ENCODE measurements at regions not wholly inside any gene's neighbourhood (a gene's known extent, or its start where the extent isn't known, plus 50 kb on each side); places are given as distances from the start of the nearest gene placed in this dataset.

GRCh38 chr11:115918576-115918975 lies 414.4 kb upstream of the CADM1 start:
- CTCF ChIA-PET: no interaction called here
- WGBS (ENCODE audit: insufficient coverage): no CpG with 5 or more reads among the region's 2 CpGs

GRCh38 chr11:115916608-115917007 lies 412.4 kb upstream of the CADM1 start:
- CTCF ChIA-PET: no interaction called here
- POLR2A ChIA-PET: no interaction called here

More at GRCh38 chr11:115918576-115918975, 414.4 kb upstream of the CADM1 start:
- H3K9me3 Mint-ChIP-seq: no peaks in the 10 kb centered on the region
- Histone ChIP-seq H3K4me3 (ENCODE audit: control insufficient read depth in 1 of 2, extremely low read depth in 1 of 2, low read length in 1 of 2) (no peak overlapping the region), H3K27ac (ENCODE audit: low read length) (no peak overlapping the region), H3K9me3 (no peaks in the 10 kb centered on the region), H3K27me3 (replicated peaks in 1 of 2; ENCODE audit: control insufficient read depth in 2 of 2, extremely low read depth in 1 of 2, insufficient read depth in 2 of 2, low read length in 1 of 2) (peaks cover 0 to 2% of the 10 kb centered on the region in 2 experiments), H3K36me3 (ENCODE audit: control insufficient read depth in 2 of 2, extremely low read depth in 1 of 2, insufficient read depth in 1 of 2, low read length in 1 of 2) (no peaks in the 10 kb centered on the region), H3K4me1 (ENCODE audit: control insufficient read depth in 1 of 2, extremely low read depth in 1 of 2, insufficient read depth in 2 of 2, low read length in 2 of 2) (no peaks in the 10 kb centered on the region)
- H3K4me1 Mint-ChIP-seq: no peaks in the 10 kb centered on the region
- no peaks in the 10 kb centered on the region for H3K36me3 Mint-ChIP-seq
- no peak overlapping the region for H3K4me3 Mint-ChIP-seq
- DNase-seq (no peak), ATAC-seq (replicated peaks in 1 of 4) (no peak)
- no peak overlapping the region for H3K27ac Mint-ChIP-seq
- POLR2A ChIA-PET: no interaction called here
- no peaks in the 10 kb centered on the region for H3K27me3 Mint-ChIP-seq

GRCh38 chr11:115912484-115912945 lies 408.3 kb upstream of the CADM1 start:
- H3K9me3 Mint-ChIP-seq: no peaks in the 10 kb centered on the region
- ATAC-seq (replicated peaks in 1 of 4) (no peak), DNase-seq (no peak)
- peaks cover 0 to 5% of the 10 kb centered on the region in 2 donors for H3K27me3 Mint-ChIP-seq
- no peaks in the 10 kb centered on the region for H3K9me3 ChIP-seq
- WGBS (ENCODE audit: insufficient coverage): 100% methylated on average over 1 of the region's 2 CpGs
- ChIA-PET POLR2A (no interaction called here), CTCF (no interaction called here)
- H3K4me3 ChIP-seq (ENCODE audit: control insufficient read depth in 1 of 2, extremely low read depth in 1 of 2, low read length in 1 of 2): no peak overlapping the region
- H3K36me3 Mint-ChIP-seq: no peaks in the 10 kb centered on the region
- peaks cover 0 to 1% of the 10 kb centered on the region in 2 experiments for H3K27me3 ChIP-seq (replicated peaks in 1 of 2; ENCODE audit: control insufficient read depth in 2 of 2, extremely low read depth in 1 of 2, insufficient read depth in 2 of 2, low read length in 1 of 2)
- no peak overlapping the region for H3K27ac Mint-ChIP-seq
- H3K4me3 Mint-ChIP-seq: no peak overlapping the region
- H3K4me1 Mint-ChIP-seq: no peaks in the 10 kb centered on the region
- H3K27ac ChIP-seq (ENCODE audit: low read length): no peak overlapping the region
- no peaks in the 10 kb centered on the region for H3K36me3 ChIP-seq (ENCODE audit: control insufficient read depth in 2 of 2, extremely low read depth in 1 of 2, insufficient read depth in 1 of 2, low read length in 1 of 2)
- no peaks in the 10 kb centered on the region for H3K4me1 ChIP-seq (ENCODE audit: control insufficient read depth in 1 of 2, extremely low read depth in 1 of 2, insufficient read depth in 2 of 2, low read length in 2 of 2)

More at GRCh38 chr11:115916608-115917007, 412.4 kb upstream of the CADM1 start:
- Histone ChIP-seq H3K4me3 (ENCODE audit: control insufficient read depth in 1 of 2, extremely low read depth in 1 of 2, low read length in 1 of 2) (no peak overlapping the region), H3K27ac (ENCODE audit: low read length) (no peak overlapping the region), H3K9me3 (no peaks in the 10 kb centered on the region), H3K27me3 (replicated peaks in 1 of 2; ENCODE audit: control insufficient read depth in 2 of 2, extremely low read depth in 1 of 2, insufficient read depth in 2 of 2, low read length in 1 of 2) (peaks cover 0 to 2% of the 10 kb centered on the region in 2 experiments), H3K36me3 (ENCODE audit: control insufficient read depth in 2 of 2, extremely low read depth in 1 of 2, insufficient read depth in 1 of 2, low read length in 1 of 2) (no peaks in the 10 kb centered on the region), H3K4me1 (ENCODE audit: control insufficient read depth in 1 of 2, extremely low read depth in 1 of 2, insufficient read depth in 2 of 2, low read length in 2 of 2) (no peaks in the 10 kb centered on the region)
- ATAC-seq (replicated peaks in 1 of 4) (no peak), DNase-seq (no peak)
- Mint-ChIP-seq H3K4me3 (no peak overlapping the region), H3K36me3 (no peaks in the 10 kb centered on the region), H3K27ac (no peak overlapping the region), H3K9me3 (no peaks in the 10 kb centered on the region), H3K27me3 (peaks cover 0 to 5% of the 10 kb centered on the region in 2 donors), H3K4me1 (no peaks in the 10 kb centered on the region)
- no CpG with 5 or more reads among the region's 2 CpGs for WGBS (ENCODE audit: insufficient coverage)

- CTCF ChIA-PET: no interaction called here
- POLR2A ChIA-PET: no interaction called here
These were observed 407.6 kb upstream of the CADM1 start for GRCh38 chr11:115911613-115912346.

GRCh38 chr11:115910379-115910778 lies 406.2 kb upstream of the CADM1 start:
- no peaks in the 10 kb centered on the region for H3K4me1 ChIP-seq (ENCODE audit: control insufficient read depth in 1 of 2, extremely low read depth in 1 of 2, insufficient read depth in 2 of 2, low read length in 2 of 2)
- H3K4me3 Mint-ChIP-seq: no peak overlapping the region
- no peaks in the 10 kb centered on the region for H3K36me3 ChIP-seq (ENCODE audit: control insufficient read depth in 2 of 2, extremely low read depth in 1 of 2, insufficient read depth in 1 of 2, low read length in 1 of 2)
- H3K4me1 Mint-ChIP-seq: no peaks in the 10 kb centered on the region
- H3K9me3 Mint-ChIP-seq: no peaks in the 10 kb centered on the region
- H3K4me3 ChIP-seq (ENCODE audit: control insufficient read depth in 1 of 2, extremely low read depth in 1 of 2, low read length in 1 of 2): no peak overlapping the region
- no peak overlapping the region for H3K27ac Mint-ChIP-seq
- no peaks in the 10 kb centered on the region for H3K27me3 ChIP-seq (replicated peaks in 1 of 2; ENCODE audit: control insufficient read depth in 2 of 2, extremely low read depth in 1 of 2, insufficient read depth in 2 of 2, low read length in 1 of 2)
- no CpG with 5 or more reads among the region's 1 CpG for WGBS (ENCODE audit: insufficient coverage)
- H3K9me3 ChIP-seq: no peaks in the 10 kb centered on the region
- peaks cover 0 to 5% of the 10 kb centered on the region in 2 donors for H3K27me3 Mint-ChIP-seq
- ChIA-PET CTCF (no interaction called here), POLR2A (no interaction called here)
- no peaks in the 10 kb centered on the region for H3K36me3 Mint-ChIP-seq
- H3K27ac ChIP-seq (ENCODE audit: low read length): no peak overlapping the region
- ATAC-seq (replicated peaks in 1 of 4) (no peak), DNase-seq (no peak)

More at GRCh38 chr11:115911613-115912346, 407.6 kb upstream of the CADM1 start:
- H3K4me3 Mint-ChIP-seq: no peak overlapping the region
- peaks cover 0 to 5% of the 10 kb centered on the region in 2 donors for H3K27me3 Mint-ChIP-seq
- no peaks in the 10 kb centered on the region for H3K9me3 Mint-ChIP-seq
- H3K27ac Mint-ChIP-seq: no peak overlapping the region
- Histone ChIP-seq H3K9me3 (no peaks in the 10 kb centered on the region), H3K36me3 (ENCODE audit: control insufficient read depth in 2 of 2, extremely low read depth in 1 of 2, insufficient read depth in 1 of 2, low read length in 1 of 2) (no peaks in the 10 kb centered on the region), H3K4me3 (ENCODE audit: control insufficient read depth in 1 of 2, extremely low read depth in 1 of 2, low read length in 1 of 2) (no peak overlapping the region), H3K4me1 (ENCODE audit: control insufficient read depth in 1 of 2, extremely low read depth in 1 of 2, insufficient read depth in 2 of 2, low read length in 2 of 2) (no peaks in the 10 kb centered on the region), H3K27ac (ENCODE audit: low read length) (no peak overlapping the region), H3K27me3 (replicated peaks in 1 of 2; ENCODE audit: control insufficient read depth in 2 of 2, extremely low read depth in 1 of 2, insufficient read depth in 2 of 2, low read length in 1 of 2) (no peaks in the 10 kb centered on the region)
- H3K36me3 Mint-ChIP-seq: no peaks in the 10 kb centered on the region
- no peaks in the 10 kb centered on the region for H3K4me1 Mint-ChIP-seq
- ATAC-seq (replicated peaks in 1 of 4) (no peak), DNase-seq (no peak)
- 93% methylated on average over 3 of the region's 14 CpGs for WGBS (ENCODE audit: insufficient coverage)

- Histone ChIP-seq H3K4me1 (ENCODE audit: control insufficient read depth in 1 of 2, extremely low read depth in 1 of 2, insufficient read depth in 2 of 2, low read length in 2 of 2) (no peaks in the 10 kb centered on the region), H3K9me3 (no peaks in the 10 kb centered on the region), H3K36me3 (ENCODE audit: control insufficient read depth in 2 of 2, extremely low read depth in 1 of 2, insufficient read depth in 1 of 2, low read length in 1 of 2) (no peaks in the 10 kb centered on the region), H3K27me3 (replicated peaks in 1 of 2; ENCODE audit: control insufficient read depth in 2 of 2, extremely low read depth in 1 of 2, insufficient read depth in 2 of 2, low read length in 1 of 2) (no peaks in the 10 kb centered on the region), H3K4me3 (ENCODE audit: control insufficient read depth in 1 of 2, extremely low read depth in 1 of 2, low read length in 1 of 2) (no peak overlapping the region), H3K27ac (ENCODE audit: low read length) (no peak overlapping the region)
- H3K27me3 Mint-ChIP-seq: no peaks in the 10 kb centered on the region
- no peaks in the 10 kb centered on the region for H3K36me3 Mint-ChIP-seq
- no peaks in the 10 kb centered on the region for H3K9me3 Mint-ChIP-seq
- no peak overlapping the region for H3K27ac Mint-ChIP-seq
- POLR2A ChIA-PET: no interaction called here
- CTCF ChIA-PET: interaction anchor here in 1 of 2 donors (0.7 kb wide), 1 partner anchor 11 kb away, joined by 3 read pairs; no protein-coding TSS in a partner anchor
- H3K4me1 Mint-ChIP-seq: no peaks in the 10 kb centered on the region
- no peak for DNase-seq
- 90% methylated on average over 2 of the region's 3 CpGs for WGBS (ENCODE audit: insufficient coverage)
- H3K4me3 Mint-ChIP-seq: no peak overlapping the region
- ATAC-seq (replicated peaks in 1 of 4): no peak
These were observed 402.0 kb upstream of the CADM1 start for GRCh38 chr11:115906171-115906570.
